ENCODE measurements at regions not wholly inside any gene's neighbourhood (a gene's known extent, or its start where the extent isn't known, plus 50 kb on each side); places are given as distances from the start of the nearest gene placed in this dataset.

DNA sequence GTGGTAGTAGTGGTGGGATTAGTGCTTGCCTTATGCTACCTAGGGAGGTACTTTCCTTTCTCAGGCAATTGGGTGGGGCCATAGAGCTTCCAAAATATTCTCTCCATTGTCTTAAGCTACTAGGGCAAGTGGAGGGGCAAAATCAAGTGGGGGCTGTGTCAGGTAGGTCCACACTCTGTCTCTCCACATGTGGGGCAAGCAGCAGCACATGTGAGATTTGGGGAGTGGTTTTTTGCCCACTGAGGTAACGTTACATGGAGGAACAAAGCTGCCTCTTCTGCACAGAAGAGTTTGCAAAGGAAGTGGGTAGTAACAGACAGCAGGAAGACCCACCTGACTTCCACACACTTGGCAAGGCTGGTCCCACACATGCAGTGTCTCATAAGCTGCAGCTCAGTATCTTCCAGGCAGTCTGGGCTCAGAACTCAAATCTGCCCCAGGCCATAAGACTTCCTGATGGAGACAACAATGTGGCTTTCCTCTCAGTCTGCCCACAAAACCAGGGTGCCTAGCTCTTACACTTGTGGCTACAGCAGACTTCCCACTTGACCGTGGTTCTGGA is 1581.5 kb upstream of the PCDH20 start (continued):
- TF ChIP-seq ZNF219 (CRISPR knock-in tag; IDR thresholded peaks at IDR 0.05; ENCODE audit: borderline replicate concordance), result no peak
- TF ChIP-seq, protein P1, sequence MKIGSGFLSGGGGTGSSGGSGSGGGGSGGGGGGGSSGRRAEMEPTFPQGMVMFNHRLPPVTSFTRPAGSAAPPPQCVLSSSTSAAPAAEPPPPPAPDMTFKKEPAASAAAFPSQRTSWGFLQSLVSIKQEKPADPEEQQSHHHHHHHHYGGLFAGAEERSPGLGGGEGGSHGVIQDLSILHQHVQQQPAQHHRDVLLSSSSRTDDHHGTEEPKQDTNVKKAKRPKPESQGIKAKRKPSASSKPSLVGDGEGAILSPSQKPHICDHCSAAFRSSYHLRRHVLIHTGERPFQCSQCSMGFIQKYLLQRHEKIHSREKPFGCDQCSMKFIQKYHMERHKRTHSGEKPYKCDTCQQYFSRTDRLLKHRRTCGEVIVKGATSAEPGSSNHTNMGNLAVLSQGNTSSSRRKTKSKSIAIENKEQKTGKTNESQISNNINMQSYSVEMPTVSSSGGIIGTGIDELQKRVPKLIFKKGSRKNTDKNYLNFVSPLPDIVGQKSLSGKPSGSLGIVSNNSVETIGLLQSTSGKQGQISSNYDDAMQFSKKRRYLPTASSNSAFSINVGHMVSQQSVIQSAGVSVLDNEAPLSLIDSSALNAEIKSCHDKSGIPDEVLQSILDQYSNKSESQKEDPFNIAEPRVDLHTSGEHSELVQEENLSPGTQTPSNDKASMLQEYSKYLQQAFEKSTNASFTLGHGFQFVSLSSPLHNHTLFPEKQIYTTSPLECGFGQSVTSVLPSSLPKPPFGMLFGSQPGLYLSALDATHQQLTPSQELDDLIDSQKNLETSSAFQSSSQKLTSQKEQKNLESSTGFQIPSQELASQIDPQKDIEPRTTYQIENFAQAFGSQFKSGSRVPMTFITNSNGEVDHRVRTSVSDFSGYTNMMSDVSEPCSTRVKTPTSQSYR (CRISPR knock-in tag; IDR thresholded peaks at IDR 0.05), result no peak

DNA sequence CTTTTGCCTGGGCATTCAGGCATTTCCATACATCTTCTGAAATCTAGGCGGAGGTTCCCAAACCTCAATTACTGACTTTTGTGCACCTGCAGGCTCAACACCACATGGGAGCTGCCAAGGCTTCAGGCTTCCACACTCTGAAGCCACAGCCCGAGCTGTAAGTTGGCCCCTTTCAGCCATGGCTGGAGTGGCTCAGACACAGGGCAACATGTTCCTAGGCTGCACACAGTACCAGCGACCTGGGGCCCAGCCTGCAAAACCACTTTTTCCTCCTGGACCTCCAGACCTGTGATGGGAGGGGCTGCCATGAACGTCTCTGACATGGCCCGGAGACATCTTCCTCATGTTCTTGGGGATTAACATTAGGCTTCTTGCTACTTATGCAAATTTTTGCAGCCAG is 1558.2 kb upstream of the PCDH20 start:
- ChIA-PET CTCF (no interaction called here), POLR2A (no interaction called here)
- TF ChIP-seq TP53 (CRISPR knock-in tag; IDR thresholded peaks at IDR 0.05), result no peak
- TF ChIP-seq ZNF512 (CRISPR knock-in tag; IDR thresholded peaks at IDR 0.05; ENCODE audit: borderline replicate concordance), result no peak
- no peak for TF ChIP-seq ZNF219 (CRISPR knock-in tag; IDR thresholded peaks at IDR 0.05; ENCODE audit: borderline replicate concordance)
- TF ChIP-seq SMAD4 (CRISPR knock-in tag; IDR thresholded peaks at IDR 0.05), result no peak
- no peak for TF ChIP-seq IRF2 (CRISPR knock-in tag; IDR thresholded peaks at IDR 0.05; ENCODE audit: borderline replicate concordance, low read depth)
- no peak for TF ChIP-seq ZBTB21 (CRISPR knock-in tag; IDR thresholded peaks at IDR 0.05; ENCODE audit: borderline replicate concordance)
- no peak for TF ChIP-seq ELF4 (CRISPR knock-in tag; IDR thresholded peaks at IDR 0.05; ENCODE audit: low read depth)
- no peak for TF ChIP-seq ZNF423 (CRISPR knock-in tag; IDR thresholded peaks at IDR 0.05)
- no peak for TF ChIP-seq IRF1 (CRISPR knock-in tag; IDR thresholded peaks at IDR 0.05)
- TF ChIP-seq, protein P2, sequence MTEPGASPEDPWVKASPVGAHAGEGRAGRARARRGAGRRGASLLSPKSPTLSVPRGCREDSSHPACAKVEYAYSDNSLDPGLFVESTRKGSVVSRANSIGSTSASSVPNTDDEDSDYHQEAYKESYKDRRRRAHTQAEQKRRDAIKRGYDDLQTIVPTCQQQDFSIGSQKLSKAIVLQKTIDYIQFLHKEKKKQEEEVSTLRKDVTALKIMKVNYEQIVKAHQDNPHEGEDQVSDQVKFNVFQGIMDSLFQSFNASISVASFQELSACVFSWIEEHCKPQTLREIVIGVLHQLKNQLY (CRISPR knock-in tag; IDR thresholded peaks at IDR 0.05), result no peak
- TF ChIP-seq CREB1 (CRISPR knock-in tag; IDR thresholded peaks at IDR 0.05), result no peak
- no peak for TF ChIP-seq USF2 (CRISPR knock-in tag; IDR thresholded peaks at IDR 0.05)
- no peak for TF ChIP-seq GRHL2 (CRISPR knock-in tag; IDR thresholded peaks at IDR 0.05; ENCODE audit: insufficient replicate concordance, severe bottlenecking)
- Mint-ChIP-seq H3K4me1 (no peaks in the 10 kb centered on the region), H3K4me3 (no peak overlapping the region), H3K9me3 (peaks cover 28% of the 10 kb centered on the region), H3K27me3 (ENCODE audit: low read depth) (no peaks in the 10 kb centered on the region), H3K27ac (no peak overlapping the region), H3K36me3 (peaks cover 6% of the 10 kb centered on the region; the same call in 1 of the 2 replicates)
- ATAC-seq (no peak), DNase-seq (ENCODE audit: low spot score) (no peak)

DNA sequence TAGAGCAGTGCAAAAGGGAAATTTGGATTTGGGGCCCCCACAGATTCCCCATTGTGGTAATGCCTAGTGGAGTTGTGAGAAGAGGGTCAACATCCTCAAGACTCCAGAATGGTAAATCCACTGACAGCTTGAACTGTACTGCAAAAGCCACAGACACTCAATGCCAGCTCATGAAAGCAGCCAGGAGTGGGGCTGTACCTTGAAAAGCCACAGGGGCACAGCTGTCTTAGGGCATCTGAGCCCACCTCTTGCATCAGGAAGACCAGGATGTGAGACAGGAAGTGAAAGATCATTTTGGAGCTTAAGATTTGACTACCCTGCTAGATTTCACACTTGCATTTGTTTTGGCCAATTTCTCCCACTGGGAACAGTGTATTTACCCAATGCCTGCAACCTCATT is 1548.9 kb upstream of the PCDH20 start:
- ATAC-seq, result no peak
- H3K36me3 Mint-ChIP-seq, result peaks cover 9% of the 10 kb centered on the region
- TF ChIP-seq ZNF423 (CRISPR knock-in tag; IDR thresholded peaks at IDR 0.05), result no peak
- ChIA-PET POLR2A (no interaction called here), CTCF (interaction anchor here (0.6 kb wide), 1 partner anchor 752 kb away, joined by 3 read pairs; no protein-coding TSS in a partner anchor)
- H3K9me3 Mint-ChIP-seq, result peaks cover 33% of the 10 kb centered on the region
- no peak overlapping the region for H3K27ac Mint-ChIP-seq
- no peak for DNase-seq (ENCODE audit: low spot score)
- no peaks in the 10 kb centered on the region for H3K4me1 Mint-ChIP-seq
- no peak overlapping the region for H3K4me3 Mint-ChIP-seq
- no peaks in the 10 kb centered on the region; the same call in 1 of the 2 replicates for H3K27me3 Mint-ChIP-seq (ENCODE audit: low read depth)
